HepG2 (cell line): ENCODE measurements at regions not wholly inside any gene's neighbourhood (a gene's known extent, or its start where the extent isn't known, plus 50 kb on each side); places are given as distances from the start of the nearest gene placed in this dataset.

ENCODE experiments used
- FOXP1 ChIP-seq, 2 experiments: fragments of 450-650 bp in 1 of 2; IDR thresholded peaks; 2 replicates each; pipeline ENCODE4 v1.6.1; 2017 to 2018; ENCODE audit warnings: antibody characterized with exemption in 1 of 2
- MEF2D ChIP-seq: sonication (generic); formaldehyde crosslinking; IDR thresholded peaks from 2 replicates; pipeline ENCODE4 v1.5.1; 2020; ENCODE audit warnings: mild to moderate bottlenecking, missing genetic modification reagents
- NFE2L2 ChIP-seq: fragments of 150-350 bp; IDR thresholded peaks from 2 replicates; pipeline ENCODE4 v1.6.1; 2014; ENCODE audit warnings: low read length
- REPIN1 ChIP-seq: sonication (generic); formaldehyde crosslinking; IDR thresholded peaks from 2 replicates; pipeline ENCODE4 v1.8.0; 2022; ENCODE audit warnings: missing genetic modification reagents, low read depth, mild to moderate bottlenecking, borderline replicate concordance
- TAF1 ChIP-seq: sonication (generic); formaldehyde crosslinking; IDR thresholded peaks from 2 replicates; pipeline ENCODE4 v1.4.0; 2020; ENCODE audit warnings: missing genetic modification reagents
- TBL1XR1 ChIP-seq: fragments of 150-350 bp; IDR thresholded peaks from 2 replicates; pipeline ENCODE4 v1.6.1; 2014; ENCODE audit warnings: borderline replicate concordance, low read length; ENCODE audit not compliant: partially characterized antibody
- TF ChIP-seq, protein P1 (sequence below): sonication (generic); formaldehyde crosslinking; IDR thresholded peaks from 2 replicates; pipeline ENCODE4 v1.5.0; 2020; ENCODE audit warnings: mild to moderate bottlenecking, missing genetic modification reagents, moderate library complexity

DNA sequence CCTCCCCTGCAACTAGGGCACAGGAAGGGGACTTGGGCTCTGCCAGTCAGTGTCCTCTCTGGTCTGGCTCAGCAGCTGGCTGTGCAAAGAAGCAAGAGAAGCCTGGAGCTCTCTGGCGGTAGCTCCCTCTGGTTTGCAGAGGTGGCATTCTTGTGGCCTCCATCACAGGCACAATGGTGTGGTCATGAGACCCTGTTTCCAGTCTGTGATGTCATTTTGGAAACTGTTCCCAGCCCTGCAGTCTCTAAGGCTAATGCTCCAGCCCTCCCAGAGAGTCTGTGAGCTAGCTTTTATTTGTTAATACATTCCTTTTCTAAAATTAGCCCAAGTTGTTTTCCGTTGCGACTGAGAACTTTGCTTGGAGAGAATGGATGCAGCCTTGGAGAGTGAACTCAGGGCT, 69.5 kb upstream of the FOXQ1 start:
- TF ChIP-seq, protein P1, sequence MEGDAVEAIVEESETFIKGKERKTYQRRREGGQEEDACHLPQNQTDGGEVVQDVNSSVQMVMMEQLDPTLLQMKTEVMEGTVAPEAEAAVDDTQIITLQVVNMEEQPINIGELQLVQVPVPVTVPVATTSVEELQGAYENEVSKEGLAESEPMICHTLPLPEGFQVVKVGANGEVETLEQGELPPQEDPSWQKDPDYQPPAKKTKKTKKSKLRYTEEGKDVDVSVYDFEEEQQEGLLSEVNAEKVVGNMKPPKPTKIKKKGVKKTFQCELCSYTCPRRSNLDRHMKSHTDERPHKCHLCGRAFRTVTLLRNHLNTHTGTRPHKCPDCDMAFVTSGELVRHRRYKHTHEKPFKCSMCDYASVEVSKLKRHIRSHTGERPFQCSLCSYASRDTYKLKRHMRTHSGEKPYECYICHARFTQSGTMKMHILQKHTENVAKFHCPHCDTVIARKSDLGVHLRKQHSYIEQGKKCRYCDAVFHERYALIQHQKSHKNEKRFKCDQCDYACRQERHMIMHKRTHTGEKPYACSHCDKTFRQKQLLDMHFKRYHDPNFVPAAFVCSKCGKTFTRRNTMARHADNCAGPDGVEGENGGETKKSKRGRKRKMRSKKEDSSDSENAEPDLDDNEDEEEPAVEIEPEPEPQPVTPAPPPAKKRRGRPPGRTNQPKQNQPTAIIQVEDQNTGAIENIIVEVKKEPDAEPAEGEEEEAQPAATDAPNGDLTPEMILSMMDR (CRISPR knock-in tag) = no peak
- no peak for TF ChIP-seq REPIN1 (CRISPR knock-in tag)
- no peak for TF ChIP-seq TBL1XR1
- no peak for TF ChIP-seq NFE2L2
- TF ChIP-seq TAF1 (CRISPR knock-in tag) = no peak
- no peak for TF ChIP-seq FOXP1 (IDR thresholded peaks at IDR 0.05)
- TF ChIP-seq FOXP1 (CRISPR knock-in tag; IDR thresholded peaks at IDR 0.05) = no peak
- TF ChIP-seq MEF2D = no peak
